Upper lobe of left lung (tissue), 4 donors: ENCODE measurements at regions not wholly inside any gene's neighbourhood (a gene's known extent, or its start where the extent isn't known, plus 50 kb on each side); places are given as distances from the start of the nearest gene placed in this dataset.

Experiments
- CTCF ChIP-seq, 6 experiments: fragments of 450-650 bp in 4 of 6; fragments of 200-600 bp in 2 of 6; sonication (generic) in 2 of 6; IDR thresholded peaks; one replicate each; pipeline ENCODE4 v1.5.1; 2016 to 2019; ENCODE audit warnings: antibody characterized with exemption in 6 of 6
- POLR2A ChIP-seq, 4 donors: fragments of 450-650 bp; IDR thresholded peaks; one replicate each; pipeline ENCODE4 v1.5.1; 2016 to 2017; ENCODE audit warnings: antibody characterized with exemption in 4 of 4, mild to moderate bottlenecking in 2 of 4

DNA sequence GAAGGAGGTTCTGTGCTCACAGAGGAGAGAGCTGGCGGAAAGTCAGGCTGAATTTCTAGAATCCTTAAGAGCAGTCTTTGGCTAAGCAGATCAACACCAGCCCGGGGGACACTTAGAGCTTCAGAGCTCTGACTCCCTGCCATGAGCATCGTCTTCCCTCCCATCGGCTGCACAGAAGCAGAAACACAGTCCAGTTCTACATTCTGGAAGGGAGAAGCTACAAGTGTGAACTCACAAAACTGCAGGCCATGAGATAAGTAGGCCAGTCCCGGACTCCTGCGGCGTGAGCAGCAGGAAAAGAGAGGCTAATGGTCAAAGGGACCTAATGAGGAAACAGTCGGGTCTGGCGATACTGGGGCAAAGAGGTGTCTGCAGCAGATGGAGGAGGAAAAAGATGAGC is 211.5 kb downstream of the DHX15 start:
- TF ChIP-seq POLR2A (IDR thresholded peaks at IDR 0.05) (no peak), CTCF (IDR thresholded peaks at IDR 0.05) (no peak)
